H1 (cell line): ENCODE measurements at regions not wholly inside any gene's neighbourhood (a gene's known extent, or its start where the extent isn't known, plus 50 kb on each side); places are given as distances from the start of the nearest gene placed in this dataset.

Experiments used
- E2F6 ChIP-seq: IDR thresholded peaks from 2 replicates; pipeline ENCODE4 v1.6.1; 2012; ENCODE audit warnings: inconsistent platforms
- NRF1 ChIP-seq: IDR thresholded peaks from 2 replicates; pipeline ENCODE4 v1.6.1; 2011; ENCODE audit warnings: mild to moderate bottlenecking, low read depth, low read length, improper control_type of control experiment

GRCh38 chr13:73828811-73829210 is 305.4 kb downstream of the KLF12 start (continued):
- TF ChIP-seq E2F6 (no peak), NRF1 (no peak)
